C4-2B (cell line): ENCODE measurements at regions not wholly inside any gene's neighbourhood (a gene's known extent, or its start where the extent isn't known, plus 50 kb on each side); places are given as distances from the start of the nearest gene placed in this dataset.

Experiments
- CTCF ChIP-seq: fragments of 450-650 bp; conservative IDR thresholded peaks from 2 replicates; pipeline ENCODE4 v1.5.1; 2017; ENCODE audit warnings: mild to moderate bottlenecking
- ZFX ChIP-seq: fragments of 450-650 bp; IDR thresholded peaks from 2 replicates; pipeline ENCODE4 v1.6.1; 2017

DNA sequence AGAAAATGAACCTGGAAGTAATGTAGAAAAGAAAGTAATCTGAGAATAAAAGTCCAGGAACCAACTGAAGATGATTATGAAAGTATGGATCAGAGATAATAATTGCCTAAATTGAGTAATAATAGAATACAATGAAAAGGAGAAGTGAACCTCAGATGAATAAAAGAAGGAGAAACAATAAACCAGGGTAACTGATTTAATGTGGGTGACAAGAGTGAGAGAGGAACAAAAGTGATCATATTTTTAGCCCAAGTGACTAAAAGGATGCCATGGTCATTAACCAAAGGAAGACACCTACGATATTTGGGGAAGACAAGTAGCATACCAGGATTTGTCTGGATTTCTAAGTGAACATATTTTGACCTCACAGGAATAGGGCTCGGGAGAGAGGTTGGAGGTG lies 600.6 kb downstream of the RNF144A start:
- no peak for TF ChIP-seq CTCF
- TF ChIP-seq ZFX = no peak
